OCI-LY7 (cell line): ENCODE measurements at regions not wholly inside any gene's neighbourhood (a gene's known extent, or its start where the extent isn't known, plus 50 kb on each side); places are given as distances from the start of the nearest gene placed in this dataset.

Source experiments
- BruUV-seq: library from RNA; stranded (reverse); fragments of 400-500 nt; replicated peaks from 2 replicates; lab custom pipeline; 2021; lab: Mats Ljungman, UMichigan
- CTCF ChIA-PET: fragments of 300-600 bp; sonication (Branson Sonifier 250); formaldehyde crosslinking; loops from one replicate; lab custom pipeline; 2022; ENCODE audit warnings: antibody characterized with exemption; ENCODE audit not compliant: unreplicated experiment; lab: Charles Lee
- POLR2A ChIA-PET: fragments of 300-600 bp; sonication (Branson Sonifier 250); formaldehyde crosslinking; loops from one replicate; lab custom pipeline; 2022; ENCODE audit warnings: antibody characterized with exemption; lab: Charles Lee
- DNase-seq: peaks from one replicate; pipeline ENCODE4 v3.0.0-alpha.2; 2015; ENCODE audit warnings: low spot score
- H2AFZ ChIP-seq: fragments of 200-600 bp; sonication (generic), shearing (Covaris generic); 2 replicates; pipeline ENCODE4 v1.6.1; 2014; ENCODE audit warnings: mild to moderate bottlenecking, antibody characterized with exemption, low read length, moderate library complexity
- H3K27ac ChIP-seq: fragments of 200-600 bp; sonication (generic); 2 replicates; pipeline ENCODE4 v1.5.1; 2014; ENCODE audit warnings: mixed run types, low read depth, mild to moderate bottlenecking, moderate library complexity, low read length, inconsistent platforms; ENCODE audit not compliant: poor library complexity, severe bottlenecking
- H3K36me3 ChIP-seq: fragments of 200-600 bp; sonication (generic); 2 replicates; pipeline ENCODE4 v1.6.1; 2014; ENCODE audit warnings: mild to moderate bottlenecking, antibody characterized with exemption, low read length, moderate library complexity, mixed read lengths; ENCODE audit not compliant: insufficient read depth
- H3K4me1 ChIP-seq: fragments of 200-600 bp; sonication (generic); 2 replicates; pipeline ENCODE4 v1.5.1; 2014; ENCODE audit warnings: mild to moderate bottlenecking, low read length; ENCODE audit not compliant: insufficient read depth, poor library complexity, severe bottlenecking
- H3K4me2 ChIP-seq: fragments of 200-600 bp; sonication (generic); 2 replicates; pipeline ENCODE4 v1.6.1; 2014; ENCODE audit warnings: mild to moderate bottlenecking, low read length
- H3K4me3 ChIP-seq: fragments of 200-600 bp; sonication (generic); 2 replicates; pipeline ENCODE4 v1.5.1; 2014; ENCODE audit warnings: mild to moderate bottlenecking, low read depth, low read length; ENCODE audit not compliant: poor library complexity, severe bottlenecking
- H3K79me2 ChIP-seq: fragments of 200-600 bp; sonication (generic); 2 replicates; pipeline ENCODE4 v1.6.1; 2016; ENCODE audit warnings: low read depth, mild to moderate bottlenecking, low read length, moderate library complexity, mixed read lengths; ENCODE audit not compliant: insufficient read depth
- H3K9me2 ChIP-seq: fragments of 200-600 bp; sonication (generic); 2 replicates; pipeline ENCODE4 v1.6.1; 2016; ENCODE audit warnings: mild to moderate bottlenecking, low read length, mixed read lengths; ENCODE audit not compliant: insufficient read depth
- H3K9me3 ChIP-seq: fragments of 200-600 bp; sonication (generic); 2 replicates; pipeline ENCODE4 v1.6.1; 2014; ENCODE audit warnings: mild to moderate bottlenecking, mixed run types, low read length, mixed read lengths
- H4K20me1 ChIP-seq: fragments of 200-600 bp; sonication (generic); 2 replicates; pipeline ENCODE4 v1.6.1; 2014; ENCODE audit warnings: mild to moderate bottlenecking, antibody characterized with exemption, low read length, moderate library complexity, mixed read lengths; ENCODE audit not compliant: insufficient read depth
- EZH2phosphoT487 ChIP-seq: fragments of 200-600 bp; sonication (generic); IDR thresholded peaks from 2 replicates; pipeline ENCODE4 v1.6.1; 2018; ENCODE audit warnings: low read depth, borderline replicate concordance, mild to moderate bottlenecking, mixed run types, antibody characterized with exemption, low read length, moderate library complexity, mixed read lengths
- intact Hi-C: fragments of 100-400 bp; cut with micrococcal nuclease; formaldehyde crosslinking; loops from one replicate; pipeline ENCODE4 v1.10.0; 2022; ENCODE audit not compliant: unreplicated experiment
- TF ChIP-seq, protein P1 (sequence below): fragments of 200-600 bp; sonication (generic); conservative IDR thresholded peaks from 2 replicates; pipeline ENCODE4 v1.5.1; 2014; ENCODE audit warnings: mild to moderate bottlenecking, antibody characterized with exemption, low read length, moderate library complexity, mixed read lengths

- Histone ChIP-seq H2AFZ (no peak overlapping the region), H4K20me1 (no peaks in the 10 kb centered on the region), H3K9me2 (no peaks in the 10 kb centered on the region), H3K4me1 (no peaks in the 10 kb centered on the region), H3K79me2 (no peaks in the 10 kb centered on the region), H3K4me2 (no peak overlapping the region), H3K36me3 (no peaks in the 10 kb centered on the region), H3K4me3 (no peak overlapping the region), H3K27ac (no peak overlapping the region), H3K9me3 (no peaks in the 10 kb centered on the region)
- intact Hi-C loops: no loop called here
- no peak for DNase-seq
- TF ChIP-seq EZH2phosphoT487: no peak
- TF ChIP-seq, protein P1, sequence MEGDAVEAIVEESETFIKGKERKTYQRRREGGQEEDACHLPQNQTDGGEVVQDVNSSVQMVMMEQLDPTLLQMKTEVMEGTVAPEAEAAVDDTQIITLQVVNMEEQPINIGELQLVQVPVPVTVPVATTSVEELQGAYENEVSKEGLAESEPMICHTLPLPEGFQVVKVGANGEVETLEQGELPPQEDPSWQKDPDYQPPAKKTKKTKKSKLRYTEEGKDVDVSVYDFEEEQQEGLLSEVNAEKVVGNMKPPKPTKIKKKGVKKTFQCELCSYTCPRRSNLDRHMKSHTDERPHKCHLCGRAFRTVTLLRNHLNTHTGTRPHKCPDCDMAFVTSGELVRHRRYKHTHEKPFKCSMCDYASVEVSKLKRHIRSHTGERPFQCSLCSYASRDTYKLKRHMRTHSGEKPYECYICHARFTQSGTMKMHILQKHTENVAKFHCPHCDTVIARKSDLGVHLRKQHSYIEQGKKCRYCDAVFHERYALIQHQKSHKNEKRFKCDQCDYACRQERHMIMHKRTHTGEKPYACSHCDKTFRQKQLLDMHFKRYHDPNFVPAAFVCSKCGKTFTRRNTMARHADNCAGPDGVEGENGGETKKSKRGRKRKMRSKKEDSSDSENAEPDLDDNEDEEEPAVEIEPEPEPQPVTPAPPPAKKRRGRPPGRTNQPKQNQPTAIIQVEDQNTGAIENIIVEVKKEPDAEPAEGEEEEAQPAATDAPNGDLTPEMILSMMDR: no peak
- no TSS peak for BruUV-seq
- POLR2A ChIA-PET: no interaction called here
- CTCF ChIA-PET: no interaction called here
Observed at GRCh38 chr11:64455456-64456261, 96.7 kb downstream of the RPS6KA4 start.

DNA sequence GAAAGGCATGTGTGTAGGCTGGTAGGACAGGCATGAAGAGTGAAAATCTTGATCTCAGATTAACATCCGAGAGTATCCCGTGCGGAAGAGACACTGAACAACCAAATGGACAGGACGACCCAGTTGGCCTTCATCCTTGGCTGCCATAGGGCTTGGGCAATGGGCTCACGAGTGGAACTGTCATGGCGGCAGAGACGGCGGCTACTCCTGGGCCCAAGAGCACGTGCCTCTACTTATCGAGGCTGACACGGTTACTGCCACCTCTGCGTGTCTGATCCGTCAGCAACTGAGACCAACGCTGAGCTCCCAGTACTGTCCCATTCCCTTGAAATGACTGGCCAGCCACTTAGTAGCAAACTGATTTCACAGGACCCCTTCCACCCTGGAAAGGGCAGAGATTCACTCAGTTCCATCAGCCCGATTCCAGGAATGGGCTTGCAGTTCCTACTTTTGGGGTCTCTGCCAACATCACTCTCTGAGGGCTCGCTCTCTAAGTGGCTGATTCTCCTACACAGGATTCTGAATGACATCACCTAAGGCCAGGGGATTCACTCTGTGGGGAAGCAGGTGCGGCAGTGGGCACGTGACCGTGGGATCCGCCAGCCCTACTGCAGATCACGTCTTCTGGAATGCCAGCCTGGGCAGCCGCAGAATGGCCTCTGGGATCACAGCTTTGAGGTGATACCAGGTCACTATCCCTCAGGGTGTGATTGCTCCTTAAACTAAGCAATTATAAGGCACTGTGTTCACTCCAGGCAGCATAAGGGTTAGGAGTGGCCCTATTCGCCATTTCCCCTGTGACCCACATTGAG, 97.8 kb downstream of the RPS6KA4 start:
- Histone ChIP-seq H3K4me1 (no peaks in the 10 kb centered on the region), H3K79me2 (no peaks in the 10 kb centered on the region), H3K9me2 (no peaks in the 10 kb centered on the region), H3K27ac (no peak overlapping the region), H3K36me3 (no peaks in the 10 kb centered on the region), H2AFZ (no peak overlapping the region), H3K9me3 (no peaks in the 10 kb centered on the region), H3K4me2 (no peak overlapping the region), H3K4me3 (no peak overlapping the region), H4K20me1 (no peaks in the 10 kb centered on the region)
- intact Hi-C loops: no loop called here
- ChIA-PET POLR2A (no interaction called here), CTCF (no interaction called here)
- BruUV-seq: no TSS peak
- DNase-seq: no peak
- TF ChIP-seq EZH2phosphoT487: no peak
- TF ChIP-seq, protein P1: no peak
